Fibroblast of skin of left quadriceps (primary cell): ENCODE measurements at regions not wholly inside any gene's neighbourhood (a gene's known extent, or its start where the extent isn't known, plus 50 kb on each side); places are given as distances from the start of the nearest gene placed in this dataset.
"Not testable (repeated sequence)": the region's sequence is repeated elsewhere in the genome, so short reads cannot be mapped to it uniquely, and the experiment has no call there.

Experiments
- DNase-seq, 2 experiments: peaks; one replicate each; pipeline ENCODE4 v3.0.0-alpha.2; 2013; ENCODE audit warnings: low read depth in 2 of 2

- DNase-seq, result peak in 1 of 2 experiments; percentile 34
Observed at GRCh38 chr6:112983713-112984261, 636.7 kb downstream of the RFPL4B start.

- DNase-seq, result no peak
Observed at GRCh38 chr6:112984899-112985298, 637.8 kb downstream of the RFPL4B start.

GRCh38 chr6:112986321-112986720, 639.2 kb downstream of the RFPL4B start:
- no peak for DNase-seq

- DNase-seq, result no peak
Observed at GRCh38 chr6:112988748-112989147, 641.6 kb downstream of the RFPL4B start.

- DNase-seq, result no peak
Observed at GRCh38 chr6:112990971-112991370, 643.8 kb downstream of the RFPL4B start.

- DNase-seq, result no peak
Observed at GRCh38 chr6:112991912-112992311, 644.8 kb downstream of the RFPL4B start.

GRCh38 chr6:112997421-112998085, 650.4 kb downstream of the RFPL4B start:
- no peak for DNase-seq

- no peak for DNase-seq
Observed at GRCh38 chr6:113004054-113004453, 656.9 kb downstream of the RFPL4B start.

GRCh38 chr6:113004470-113005270, 657.5 kb downstream of the RFPL4B start:
- DNase-seq, result no peak

GRCh38 chr6:113006494-113006893, 659.4 kb downstream of the RFPL4B start:
- no peak for DNase-seq

GRCh38 chr6:113009682-113010081, 662.6 kb downstream of the RFPL4B start:
- DNase-seq, result peak; percentile 47 to 58

GRCh38 chr6:113010196-113010989, 663.3 kb downstream of the RFPL4B start:
- no peak for DNase-seq

GRCh38 chr6:113011389-113011788, 664.3 kb downstream of the RFPL4B start:
- no peak for DNase-seq

GRCh38 chr6:113011801-113012200, 664.7 kb downstream of the RFPL4B start:
- DNase-seq, result peak; percentile 66 to 74

- peak; percentile 57 to 64 for DNase-seq
Observed at GRCh38 chr6:113015249-113015648, 668.1 kb downstream of the RFPL4B start.

GRCh38 chr6:113017353-113017752, 670.2 kb downstream of the RFPL4B start:
- DNase-seq, result peak in 1 of 2 experiments; percentile 39

- DNase-seq, result peak; percentile 84 to 85
Observed at GRCh38 chr6:113018351-113019151, 671.4 kb downstream of the RFPL4B start.

GRCh38 chr6:113019176-113019575, 672.0 kb downstream of the RFPL4B start:
- no peak for DNase-seq

GRCh38 chr6:113027780-113028179, 680.6 kb downstream of the RFPL4B start:
- DNase-seq, result no peak

GRCh38 chr6:113029161-113029560, 682.0 kb downstream of the RFPL4B start:
- DNase-seq, result not testable (repeated sequence)

GRCh38 chr6:113031591-113032238, 684.6 kb downstream of the RFPL4B start:
- no peak for DNase-seq
